GM12878 (cell line): ENCODE measurements at regions not wholly inside any gene's neighbourhood (a gene's known extent, or its start where the extent isn't known, plus 50 kb on each side); places are given as distances from the start of the nearest gene placed in this dataset.

Experiments used
- CHD1 ChIP-seq: IDR thresholded peaks from 2 replicates; pipeline ENCODE4 v1.6.1; 2012; ENCODE audit warnings: low read depth, low read length, improper control_type of control experiment
- EZH2 ChIP-seq: IDR thresholded peaks from 2 replicates; pipeline ENCODE4 v1.6.1; 2012; ENCODE audit warnings: low read depth, mild to moderate bottlenecking, control low read depth, inconsistent platforms, low read length, borderline replicate concordance; ENCODE audit not compliant: control insufficient read depth
- GATAD2B ChIP-seq: fragments of 450-650 bp; conservative IDR thresholded peaks from 2 replicates; pipeline ENCODE4 v1.6.1; 2017; ENCODE audit warnings: low read depth, mild to moderate bottlenecking, moderate library complexity
- HDAC2 ChIP-seq: fragments of 200-600 bp; sonication (generic); IDR thresholded peaks from 2 replicates; pipeline ENCODE4 v1.6.1; 2017
- KDM1A ChIP-seq: fragments of 200-600 bp; sonication (generic); IDR thresholded peaks from 2 replicates; pipeline ENCODE4 v1.6.1; 2016; ENCODE audit warnings: borderline replicate concordance
- MTA2 ChIP-seq: fragments of 450-650 bp; IDR thresholded peaks from 2 replicates; pipeline ENCODE4 v1.6.1; 2016; ENCODE audit warnings: low read depth, mild to moderate bottlenecking, moderate library complexity
- MYC ChIP-seq: IDR thresholded peaks from 2 replicates; pipeline ENCODE4 v1.6.1; 2011; ENCODE audit warnings: mild to moderate bottlenecking, low read length, moderate library complexity, inconsistent platforms; ENCODE audit not compliant: insufficient read depth, insufficient replicate concordance, insufficient read length, severe bottlenecking
- POLR2A ChIP-seq: IDR thresholded peaks from 2 replicates; pipeline ENCODE4 v1.6.1; 2011; ENCODE audit warnings: low read depth, mild to moderate bottlenecking, low read length
- POLR2AphosphoS5 ChIP-seq: IDR thresholded peaks from 2 replicates; pipeline ENCODE4 v1.6.1; 2011; ENCODE audit warnings: mild to moderate bottlenecking, low read length, inconsistent platforms
- RAD51 ChIP-seq: fragments of 450-650 bp; IDR thresholded peaks from 2 replicates; pipeline ENCODE4 v1.6.1; 2016; ENCODE audit warnings: moderate library complexity, mild to moderate bottlenecking, inconsistent platforms
- ZNF24 ChIP-seq: fragments of 450-650 bp; IDR thresholded peaks from 2 replicates; pipeline ENCODE4 v1.6.1; 2017; ENCODE audit warnings: antibody characterized with exemption, mild to moderate bottlenecking
- TF ChIP-seq, protein P1 (sequence below), 3 experiments: IDR thresholded peaks in 2 of 3; conservative IDR thresholded peaks in 1 of 3; 2 replicates each; pipeline ENCODE4 v1.5.1; 2011; ENCODE audit warnings: low read depth in 3 of 3, low read length in 3 of 3, mild to moderate bottlenecking in 3 of 3, control low read depth in 2 of 3, moderate library complexity in 2 of 3, inconsistent platforms in 1 of 3, mixed read lengths in 1 of 3; ENCODE audit not compliant: control insufficient read depth in 2 of 3, insufficient read depth in 1 of 3; ENCODE audit errors: extremely low read depth in 1 of 3
- TF ChIP-seq, protein P2 (sequence below): IDR thresholded peaks from 2 replicates; pipeline ENCODE4 v1.6.1; 2011; ENCODE audit warnings: mild to moderate bottlenecking, low read depth, low read length, moderate library complexity; ENCODE audit not compliant: insufficient replicate concordance

DNA sequence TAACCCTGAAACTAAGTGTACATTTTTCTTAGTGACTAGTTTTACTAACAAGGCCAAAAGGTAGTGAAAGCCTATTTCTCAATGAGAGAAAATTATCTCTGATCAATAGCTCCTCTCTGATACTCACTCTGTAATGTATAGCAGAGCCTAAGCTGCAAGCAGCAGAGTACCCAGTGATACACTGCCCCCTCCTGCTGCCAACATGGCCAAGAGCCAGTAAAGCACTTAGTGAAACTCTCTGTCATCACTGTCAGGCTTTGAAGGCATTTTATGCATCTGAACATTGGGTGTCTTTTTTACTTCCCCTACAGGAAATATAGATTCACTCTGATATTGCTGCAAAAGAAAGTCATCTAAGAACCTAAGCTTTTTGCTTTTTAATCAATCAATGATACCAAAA is 784.1 kb upstream of the CDH7 start:
- TF ChIP-seq POLR2A (no peak), MTA2 (no peak), RAD51 (no peak), MYC (no peak), GATAD2B (no peak), CHD1 (no peak), KDM1A (no peak), ZNF24 (no peak), POLR2AphosphoS5 (no peak), HDAC2 (no peak), EZH2 (no peak)
- TF ChIP-seq, protein P1, sequence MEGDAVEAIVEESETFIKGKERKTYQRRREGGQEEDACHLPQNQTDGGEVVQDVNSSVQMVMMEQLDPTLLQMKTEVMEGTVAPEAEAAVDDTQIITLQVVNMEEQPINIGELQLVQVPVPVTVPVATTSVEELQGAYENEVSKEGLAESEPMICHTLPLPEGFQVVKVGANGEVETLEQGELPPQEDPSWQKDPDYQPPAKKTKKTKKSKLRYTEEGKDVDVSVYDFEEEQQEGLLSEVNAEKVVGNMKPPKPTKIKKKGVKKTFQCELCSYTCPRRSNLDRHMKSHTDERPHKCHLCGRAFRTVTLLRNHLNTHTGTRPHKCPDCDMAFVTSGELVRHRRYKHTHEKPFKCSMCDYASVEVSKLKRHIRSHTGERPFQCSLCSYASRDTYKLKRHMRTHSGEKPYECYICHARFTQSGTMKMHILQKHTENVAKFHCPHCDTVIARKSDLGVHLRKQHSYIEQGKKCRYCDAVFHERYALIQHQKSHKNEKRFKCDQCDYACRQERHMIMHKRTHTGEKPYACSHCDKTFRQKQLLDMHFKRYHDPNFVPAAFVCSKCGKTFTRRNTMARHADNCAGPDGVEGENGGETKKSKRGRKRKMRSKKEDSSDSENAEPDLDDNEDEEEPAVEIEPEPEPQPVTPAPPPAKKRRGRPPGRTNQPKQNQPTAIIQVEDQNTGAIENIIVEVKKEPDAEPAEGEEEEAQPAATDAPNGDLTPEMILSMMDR (IDR thresholded peaks at IDR 0.05 in 2 of 3, conservative IDR thresholded peaks at IDR 0.05 in 1 of 3; ENCODE audit: control insufficient read depth in 2 of 3, extremely low read depth in 1 of 3, insufficient read depth in 1 of 3, low read depth in 3 of 3, low read length in 3 of 3): no peak
- TF ChIP-seq, protein P2, sequence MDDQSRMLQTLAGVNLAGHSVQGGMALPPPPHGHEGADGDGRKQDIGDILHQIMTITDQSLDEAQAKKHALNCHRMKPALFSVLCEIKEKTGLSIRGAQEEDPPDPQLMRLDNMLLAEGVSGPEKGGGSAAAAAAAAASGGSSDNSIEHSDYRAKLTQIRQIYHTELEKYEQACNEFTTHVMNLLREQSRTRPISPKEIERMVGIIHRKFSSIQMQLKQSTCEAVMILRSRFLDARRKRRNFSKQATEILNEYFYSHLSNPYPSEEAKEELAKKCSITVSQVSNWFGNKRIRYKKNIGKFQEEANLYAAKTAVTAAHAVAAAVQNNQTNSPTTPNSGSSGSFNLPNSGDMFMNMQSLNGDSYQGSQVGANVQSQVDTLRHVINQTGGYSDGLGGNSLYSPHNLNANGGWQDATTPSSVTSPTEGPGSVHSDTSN: no peak
